Progenitor cell of endocrine pancreas (in vitro differentiated cells): ENCODE measurements at regions not wholly inside any gene's neighbourhood (a gene's known extent, or its start where the extent isn't known, plus 50 kb on each side); places are given as distances from the start of the nearest gene placed in this dataset.
"Not testable (repeated sequence)": the region's sequence is repeated elsewhere in the genome, so short reads cannot be mapped to it uniquely, and the experiment has no call there.

Experiments used
- DNase-seq: peaks from one replicate; pipeline ENCODE4 v3.0.0; 2021; ENCODE audit warnings: low spot score; ENCODE audit not compliant: unreplicated experiment
- H3K27ac Mint-ChIP-seq: 2 replicates; pipeline ENCODE4 v1.8.0; 2021; ENCODE audit warnings: mild to moderate bottlenecking, moderate library complexity, mixed read lengths
- H3K27me3 Mint-ChIP-seq: 2 replicates; pipeline ENCODE4 v1.8.0; 2021; ENCODE audit warnings: mixed read lengths
- H3K36me3 Mint-ChIP-seq: 2 replicates; pipeline ENCODE4 v1.8.0; 2022; ENCODE audit warnings: mixed read lengths; ENCODE audit not compliant: insufficient read depth
- H3K4me1 Mint-ChIP-seq: 2 replicates; pipeline ENCODE4 v1.8.0; 2021; ENCODE audit warnings: low read depth, mixed read lengths
- H3K4me3 Mint-ChIP-seq: 2 replicates; pipeline ENCODE4 v1.8.0; 2021; ENCODE audit warnings: low read depth, mild to moderate bottlenecking, moderate library complexity, mixed read lengths
- H3K9me3 Mint-ChIP-seq: 2 replicates; pipeline ENCODE4 v1.8.0; 2021; ENCODE audit warnings: low read depth, mixed read lengths
- CTCF ChIP-seq: fragments of 200-600 bp; sonication (generic); IDR thresholded peaks from one replicate; pipeline ENCODE4 v1.5.0; 2021; ENCODE audit warnings: antibody characterized with exemption, mild to moderate bottlenecking; ENCODE audit not compliant: unreplicated experiment

- no peak overlapping the region for H3K4me3 Mint-ChIP-seq
- H3K9me3 Mint-ChIP-seq, result peaks cover 10% of the 10 kb centered on the region
- no peak for DNase-seq
- H3K36me3 Mint-ChIP-seq, result no peaks in the 10 kb centered on the region
- TF ChIP-seq CTCF, result no peak
- H3K27me3 Mint-ChIP-seq, result no peaks in the 10 kb centered on the region
- H3K4me1 Mint-ChIP-seq, result peaks cover 8% of the 10 kb centered on the region
- H3K27ac Mint-ChIP-seq, result no peak overlapping the region
Observed at GRCh38 chr12:59115995-59116394, 195.7 kb upstream of the LRIG3 start.

GRCh38 chr12:59115526-59115925 lies 195.2 kb upstream of the LRIG3 start:
- DNase-seq, result no peak
- TF ChIP-seq CTCF, result no peak
- no peaks in the 10 kb centered on the region for H3K27me3 Mint-ChIP-seq
- H3K4me3 Mint-ChIP-seq, result no peak overlapping the region
- H3K27ac Mint-ChIP-seq, result no peak overlapping the region
- H3K4me1 Mint-ChIP-seq, result peaks cover 8% of the 10 kb centered on the region
- H3K9me3 Mint-ChIP-seq, result peaks cover 10% of the 10 kb centered on the region
- no peaks in the 10 kb centered on the region for H3K36me3 Mint-ChIP-seq

GRCh38 chr12:59113831-59114615 lies 193.7 kb upstream of the LRIG3 start:
- DNase-seq, result peak; percentile 73
- peak; percentile 91 for TF ChIP-seq CTCF
- peaks cover 10% of the 10 kb centered on the region for H3K9me3 Mint-ChIP-seq
- no peaks in the 10 kb centered on the region for H3K27me3 Mint-ChIP-seq
- H3K4me1 Mint-ChIP-seq, result peaks cover 8% of the 10 kb centered on the region
- H3K4me3 Mint-ChIP-seq, result no peak overlapping the region
- H3K27ac Mint-ChIP-seq, result no peak overlapping the region
- H3K36me3 Mint-ChIP-seq, result no peaks in the 10 kb centered on the region

GRCh38 chr12:59111851-59112250 lies 191.5 kb upstream of the LRIG3 start:
- Mint-ChIP-seq H3K27ac (no peak overlapping the region), H3K4me3 (no peak overlapping the region), H3K4me1 (peaks cover 18% of the 10 kb centered on the region), H3K36me3 (no peaks in the 10 kb centered on the region), H3K9me3 (no peaks in the 10 kb centered on the region), H3K27me3 (no peaks in the 10 kb centered on the region)
- no peak for TF ChIP-seq CTCF
- no peak for DNase-seq

GRCh38 chr12:59108516-59108915 lies 188.2 kb upstream of the LRIG3 start:
- not testable (repeated sequence) for H3K36me3 Mint-ChIP-seq, H3K9me3 Mint-ChIP-seq, H3K27ac Mint-ChIP-seq, H3K27me3 Mint-ChIP-seq, DNase-seq, H3K4me3 Mint-ChIP-seq
- peaks cover 13% of the 10 kb centered on the region for H3K4me1 Mint-ChIP-seq

GRCh38 chr12:59100585-59100984 lies 180.3 kb upstream of the LRIG3 start:
- H3K27ac Mint-ChIP-seq, result no peak overlapping the region
- no peak for DNase-seq
- no peaks in the 10 kb centered on the region for H3K9me3 Mint-ChIP-seq
- no peaks in the 10 kb centered on the region for H3K4me1 Mint-ChIP-seq
- no peaks in the 10 kb centered on the region for H3K27me3 Mint-ChIP-seq
- H3K4me3 Mint-ChIP-seq, result no peak overlapping the region
- no peaks in the 10 kb centered on the region for H3K36me3 Mint-ChIP-seq
- TF ChIP-seq CTCF, result no peak
